ENCODE measurements at regions not wholly inside any gene's neighbourhood (a gene's known extent, or its start where the extent isn't known, plus 50 kb on each side); places are given as distances from the start of the nearest gene placed in this dataset.
"Not testable (repeated sequence)": the region's sequence is repeated elsewhere in the genome, so short reads cannot be mapped to it uniquely, and the experiment has no call there.

- Mint-ChIP-seq H3K27me3 (ENCODE audit: unreplicated experiment) (no peaks in the 10 kb centered on the region), H3K4me1 (ENCODE audit: unreplicated experiment) (no peaks in the 10 kb centered on the region), H3K4me3 (ENCODE audit: unreplicated experiment) (no peak overlapping the region), H3K9me3 (ENCODE audit: unreplicated experiment) (peaks cover 6% of the 10 kb centered on the region), H3K36me3 (ENCODE audit: unreplicated experiment) (no peaks in the 10 kb centered on the region), H3K27ac (ENCODE audit: unreplicated experiment) (no peak overlapping the region)
- no peak for TF ChIP-seq CTCF (IDR thresholded peaks at IDR 0.05)
- DNase-seq (ENCODE audit: extremely low spot score, unreplicated experiment): no peak
Measured at GRCh38 chr9:106156465-106156864, 462.1 kb downstream of the TMEM38B start.

- Mint-ChIP-seq H3K27ac (ENCODE audit: unreplicated experiment) (no peak overlapping the region), H3K36me3 (ENCODE audit: unreplicated experiment) (no peaks in the 10 kb centered on the region), H3K9me3 (ENCODE audit: unreplicated experiment) (no peaks in the 10 kb centered on the region), H3K4me3 (ENCODE audit: unreplicated experiment) (no peak overlapping the region), H3K4me1 (ENCODE audit: unreplicated experiment) (no peaks in the 10 kb centered on the region), H3K27me3 (ENCODE audit: unreplicated experiment) (peaks cover 3% of the 10 kb centered on the region)
- no peak for TF ChIP-seq CTCF (IDR thresholded peaks at IDR 0.05)
- DNase-seq (ENCODE audit: extremely low spot score, unreplicated experiment): no peak
Measured at GRCh38 chr9:106172265-106172664, 477.9 kb downstream of the TMEM38B start.

- Mint-ChIP-seq H3K4me3 (ENCODE audit: unreplicated experiment) (no peak overlapping the region), H3K27me3 (ENCODE audit: unreplicated experiment) (peaks cover 3% of the 10 kb centered on the region), H3K27ac (ENCODE audit: unreplicated experiment) (no peak overlapping the region), H3K9me3 (ENCODE audit: unreplicated experiment) (no peaks in the 10 kb centered on the region), H3K4me1 (ENCODE audit: unreplicated experiment) (no peaks in the 10 kb centered on the region), H3K36me3 (ENCODE audit: unreplicated experiment) (no peaks in the 10 kb centered on the region)
- no peak for TF ChIP-seq CTCF (IDR thresholded peaks at IDR 0.05)
- DNase-seq (ENCODE audit: extremely low spot score, unreplicated experiment): no peak
Measured at GRCh38 chr9:106174346-106174745, 480.0 kb downstream of the TMEM38B start.

- no peak for TF ChIP-seq CTCF (IDR thresholded peaks at IDR 0.05)
- H3K27me3 Mint-ChIP-seq (ENCODE audit: unreplicated experiment): peaks cover 3% of the 10 kb centered on the region
- no peaks in the 10 kb centered on the region for H3K36me3 Mint-ChIP-seq (ENCODE audit: unreplicated experiment)
- H3K9me3 Mint-ChIP-seq (ENCODE audit: unreplicated experiment): no peaks in the 10 kb centered on the region
- H3K4me3 Mint-ChIP-seq (ENCODE audit: unreplicated experiment): no peak overlapping the region
- no peak for DNase-seq (ENCODE audit: extremely low spot score, unreplicated experiment)
- H3K27ac Mint-ChIP-seq (ENCODE audit: unreplicated experiment): no peak overlapping the region
- no peaks in the 10 kb centered on the region for H3K4me1 Mint-ChIP-seq (ENCODE audit: unreplicated experiment)
Measured at GRCh38 chr9:106177216-106177615, 482.9 kb downstream of the TMEM38B start.

GRCh38 chr9:106179191-106179590 lies 484.9 kb downstream of the TMEM38B start:
- no peak for TF ChIP-seq CTCF (IDR thresholded peaks at IDR 0.05)
- Mint-ChIP-seq H3K9me3 (ENCODE audit: unreplicated experiment) (no peaks in the 10 kb centered on the region), H3K36me3 (ENCODE audit: unreplicated experiment) (no peaks in the 10 kb centered on the region), H3K27me3 (ENCODE audit: unreplicated experiment) (no peaks in the 10 kb centered on the region), H3K4me1 (ENCODE audit: unreplicated experiment) (no peaks in the 10 kb centered on the region), H3K4me3 (ENCODE audit: unreplicated experiment) (no peak overlapping the region), H3K27ac (ENCODE audit: unreplicated experiment) (no peak overlapping the region)
- no peak for DNase-seq (ENCODE audit: extremely low spot score, unreplicated experiment)

- not testable (repeated sequence) for H3K27me3 Mint-ChIP-seq (ENCODE audit: unreplicated experiment); DNase-seq (ENCODE audit: extremely low spot score, unreplicated experiment); H3K4me1 Mint-ChIP-seq (ENCODE audit: unreplicated experiment); H3K36me3 Mint-ChIP-seq (ENCODE audit: unreplicated experiment); H3K27ac Mint-ChIP-seq (ENCODE audit: unreplicated experiment); H3K4me3 Mint-ChIP-seq (ENCODE audit: unreplicated experiment)
- H3K9me3 Mint-ChIP-seq (ENCODE audit: unreplicated experiment): peaks cover 11% of the 10 kb centered on the region
Measured at GRCh38 chr9:106203815-106204516, 509.6 kb downstream of the TMEM38B start.

Data from osteocyte (in vitro differentiated cells).